ENCODE measurements at regions not wholly inside any gene's neighbourhood (a gene's known extent, or its start where the extent isn't known, plus 50 kb on each side); places are given as distances from the start of the nearest gene placed in this dataset.

GRCh38 chr17:64765191-64765889, 103.2 kb upstream of the SMURF2 start:
- H3K27me3 Mint-ChIP-seq (ENCODE audit: insufficient read depth, low read depth, poor library complexity): peaks cover 2% of the 10 kb centered on the region
- H3K4me2 ChIP-seq: no peak overlapping the region
- no peak for TF ChIP-seq ETS1 (IDR thresholded peaks at IDR 0.05)
- no peak for TF ChIP-seq JUNB (IDR thresholded peaks at IDR 0.05; ENCODE audit: unreplicated experiment)
- no peaks in the 10 kb centered on the region for H3K27me3 ChIP-seq (ENCODE audit: insufficient read depth)
- H3F3A ChIP-seq (replicated peaks; ENCODE audit: low read depth): no peaks in the 10 kb centered on the region
- H3K4me3 Mint-ChIP-seq: no peak overlapping the region
- no peak overlapping the region for H3K27ac Mint-ChIP-seq
- no peaks in the 10 kb centered on the region for H3K4me1 ChIP-seq (ENCODE audit: insufficient read depth)
- ATAC-seq (no peak), DNase-seq (ENCODE audit: low spot score) (no peak)
- no peaks in the 10 kb centered on the region for H3K36me3 ChIP-seq (ENCODE audit: insufficient read depth)
- H3K9me2 ChIP-seq (ENCODE audit: insufficient read depth): no peaks in the 10 kb centered on the region
- H3K79me2 ChIP-seq (replicated peaks; ENCODE audit: insufficient read depth): no peaks in the 10 kb centered on the region
- H3K4me1 Mint-ChIP-seq: 0 out of 3 replicates have a peak, but pooled peaks cover 2% of the 10 kb centered on the region
- H3K27ac ChIP-seq (ENCODE audit: low read depth): 0 out of 2 replicates have a peak overlapping the region, but pooled peaks have one; percentile 55
- H2AFZ ChIP-seq: no peak overlapping the region
- no peak overlapping the region for H3K4me3 ChIP-seq
- no peaks in the 10 kb centered on the region for H3K9me3 Mint-ChIP-seq
- no peaks in the 10 kb centered on the region; the same call in none of the 2 replicates for H4K20me1 ChIP-seq (replicated peaks; ENCODE audit: insufficient read depth)
- no peaks in the 10 kb centered on the region; the same call in 2 of the 3 replicates for H3K36me3 Mint-ChIP-seq (ENCODE audit: low read depth)

GRCh38 chr17:64750891-64751677, 89.0 kb upstream of the SMURF2 start:
- Histone ChIP-seq H3K79me2 (replicated peaks; ENCODE audit: insufficient read depth) (no peaks in the 10 kb centered on the region), H3K9me2 (ENCODE audit: insufficient read depth) (no peaks in the 10 kb centered on the region), H3K4me1 (ENCODE audit: insufficient read depth) (no peaks in the 10 kb centered on the region), H3K4me3 (no peak overlapping the region), H2AFZ (no peak overlapping the region), H3F3A (replicated peaks; ENCODE audit: low read depth) (no peaks in the 10 kb centered on the region), H3K36me3 (ENCODE audit: insufficient read depth) (no peaks in the 10 kb centered on the region; the same call in 1 of the 2 replicates), H3K27ac (ENCODE audit: low read depth) (no peak overlapping the region), H3K27me3 (ENCODE audit: insufficient read depth) (no peaks in the 10 kb centered on the region), H3K4me2 (no peak overlapping the region), H4K20me1 (replicated peaks; ENCODE audit: insufficient read depth) (no peaks in the 10 kb centered on the region)
- H3K36me3 Mint-ChIP-seq (ENCODE audit: low read depth): peaks cover 22% of the 10 kb centered on the region
- peaks cover 3% of the 10 kb centered on the region for H3K27me3 Mint-ChIP-seq (ENCODE audit: insufficient read depth, low read depth, poor library complexity)
- DNase-seq (ENCODE audit: low spot score) (no peak), ATAC-seq (no peak)
- no peaks in the 10 kb centered on the region for H3K4me1 Mint-ChIP-seq
- H3K27ac Mint-ChIP-seq: no peak overlapping the region
- no peaks in the 10 kb centered on the region for H3K9me3 Mint-ChIP-seq
- no peak overlapping the region for H3K4me3 Mint-ChIP-seq
- TF ChIP-seq CREB1 (CRISPR knock-in tag; IDR thresholded peaks at IDR 0.05; ENCODE audit: low read depth) (no peak), POLR2AphosphoS5 (IDR thresholded peaks at IDR 0.05; ENCODE audit: low read depth) (no peak), ZNF331 (CRISPR knock-in tag; IDR thresholded peaks at IDR 0.05; ENCODE audit: low read depth) (no peak), STAT1 (IDR thresholded peaks at IDR 0.05; ENCODE audit: unreplicated experiment) (no peak), EZH2phosphoT487 (IDR thresholded peaks at IDR 0.05; ENCODE audit: unreplicated experiment) (no peak), REST (IDR thresholded peaks at IDR 0.05; ENCODE audit: unreplicated experiment) (no peak), ETS1 (IDR thresholded peaks at IDR 0.05) (no peak), EZH2 (IDR thresholded peaks at IDR 0.05; ENCODE audit: low read depth, unreplicated experiment) (no peak)

Data from GM23338 (cell line).